Left lung (tissue), 4 donors: ENCODE measurements at regions not wholly inside any gene's neighbourhood (a gene's known extent, or its start where the extent isn't known, plus 50 kb on each side); places are given as distances from the start of the nearest gene placed in this dataset.

Experiments used
- ATAC-seq: fragments of 200-7000 bp; cut with Tn5 transposase; one replicate; pipeline ENCODE4 v1.9.1; 2020; ENCODE audit warnings: moderate library complexity
- DNase-seq, 4 donors: peaks; one replicate each; pipeline ENCODE4 v3.0.0-alpha.2; 2013 to 2020
- H3K27ac ChIP-seq, 2 donors: fragments of 200-600 bp; sonication (generic) in 1 of 2; one replicate each; pipeline versions ENCODE4 v1.5.0 to v1.8.0; 2020 to 2021
- H3K27me3 ChIP-seq, 2 donors: fragments of 200-600 bp; sonication (generic) in 1 of 2; one replicate each; pipeline versions ENCODE4 v1.5.0 to v1.8.0; 2020 to 2021
- H3K36me3 ChIP-seq, 2 donors: fragments of 200-600 bp; sonication (generic) in 1 of 2; one replicate each; pipeline versions ENCODE4 v1.5.0 to v1.8.0; 2020 to 2021
- H3K4me1 ChIP-seq, 2 donors: fragments of 200-600 bp; one replicate each; pipeline ENCODE4 v1.8.0; 2021
- H3K4me3 ChIP-seq, 2 donors: fragments of 200-600 bp; sonication (generic) in 1 of 2; one replicate each; pipeline versions ENCODE4 v1.5.0 to v1.8.0; 2020 to 2021; ENCODE audit warnings: mild to moderate bottlenecking in 1 of 2
- H3K9me3 ChIP-seq, 2 donors: fragments of 200-600 bp; sonication (generic) in 1 of 2; one replicate each; pipeline versions ENCODE4 v1.5.0 to v1.8.0; 2020 to 2021
- intact Hi-C, 2 donors: fragments of 100-400 bp; cut with DNase I; formaldehyde crosslinking; loops; one replicate each; pipeline versions ENCODE4 v1.11.2 to v1.14.2; 2022
- TF ChIP-seq, protein P1 (sequence below), 2 donors: fragments of 200-600 bp; sonication (generic) in 1 of 2; IDR thresholded peaks; one replicate each; pipeline versions ENCODE4 v1.5.0 to v1.8.0; 2021; ENCODE audit warnings: antibody characterized with exemption in 2 of 2
- donor health status: DM: no; HTN: yes; CAD: no.
- donor health status: DM: no; HTN: no; CAD: no.

DNA sequence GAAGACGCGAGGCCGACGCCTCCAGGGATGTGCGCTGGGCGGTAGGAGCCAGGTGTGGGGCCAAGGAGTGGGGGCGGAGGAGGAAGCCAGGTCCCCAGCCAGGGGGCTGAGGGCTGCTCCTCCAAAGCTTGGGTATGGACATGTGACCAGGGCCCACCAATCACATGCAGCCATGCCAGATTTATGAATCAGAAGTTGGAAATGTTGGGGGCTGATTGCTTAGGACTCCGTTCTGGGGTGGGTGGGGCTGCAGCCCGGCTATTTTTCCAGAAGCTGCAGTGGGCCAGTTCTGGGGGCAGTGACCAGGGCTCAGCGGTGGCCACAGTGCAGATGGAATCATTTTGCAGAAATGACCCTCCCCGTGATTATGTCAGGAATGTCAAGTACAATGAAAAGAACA is 96.0 kb downstream of the CEBPB start:
- Histone ChIP-seq H3K27ac (peak overlapping the region; percentile 79 to 89), H3K4me3 (no peak overlapping the region), H3K4me1 (peaks cover 13 to 64% of the 10 kb centered on the region in 2 donors), H3K9me3 (no peaks in the 10 kb centered on the region), H3K27me3 (no peaks in the 10 kb centered on the region), H3K36me3 (no peaks in the 10 kb centered on the region)
- DNase-seq (peak in 2 of 4 donors; percentile 40 to 62), ATAC-seq (peak; percentile 25)
- intact Hi-C loops, result no loop called here
- TF ChIP-seq, protein P1, sequence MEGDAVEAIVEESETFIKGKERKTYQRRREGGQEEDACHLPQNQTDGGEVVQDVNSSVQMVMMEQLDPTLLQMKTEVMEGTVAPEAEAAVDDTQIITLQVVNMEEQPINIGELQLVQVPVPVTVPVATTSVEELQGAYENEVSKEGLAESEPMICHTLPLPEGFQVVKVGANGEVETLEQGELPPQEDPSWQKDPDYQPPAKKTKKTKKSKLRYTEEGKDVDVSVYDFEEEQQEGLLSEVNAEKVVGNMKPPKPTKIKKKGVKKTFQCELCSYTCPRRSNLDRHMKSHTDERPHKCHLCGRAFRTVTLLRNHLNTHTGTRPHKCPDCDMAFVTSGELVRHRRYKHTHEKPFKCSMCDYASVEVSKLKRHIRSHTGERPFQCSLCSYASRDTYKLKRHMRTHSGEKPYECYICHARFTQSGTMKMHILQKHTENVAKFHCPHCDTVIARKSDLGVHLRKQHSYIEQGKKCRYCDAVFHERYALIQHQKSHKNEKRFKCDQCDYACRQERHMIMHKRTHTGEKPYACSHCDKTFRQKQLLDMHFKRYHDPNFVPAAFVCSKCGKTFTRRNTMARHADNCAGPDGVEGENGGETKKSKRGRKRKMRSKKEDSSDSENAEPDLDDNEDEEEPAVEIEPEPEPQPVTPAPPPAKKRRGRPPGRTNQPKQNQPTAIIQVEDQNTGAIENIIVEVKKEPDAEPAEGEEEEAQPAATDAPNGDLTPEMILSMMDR (IDR thresholded peaks at IDR 0.05), result no peak

DNA sequence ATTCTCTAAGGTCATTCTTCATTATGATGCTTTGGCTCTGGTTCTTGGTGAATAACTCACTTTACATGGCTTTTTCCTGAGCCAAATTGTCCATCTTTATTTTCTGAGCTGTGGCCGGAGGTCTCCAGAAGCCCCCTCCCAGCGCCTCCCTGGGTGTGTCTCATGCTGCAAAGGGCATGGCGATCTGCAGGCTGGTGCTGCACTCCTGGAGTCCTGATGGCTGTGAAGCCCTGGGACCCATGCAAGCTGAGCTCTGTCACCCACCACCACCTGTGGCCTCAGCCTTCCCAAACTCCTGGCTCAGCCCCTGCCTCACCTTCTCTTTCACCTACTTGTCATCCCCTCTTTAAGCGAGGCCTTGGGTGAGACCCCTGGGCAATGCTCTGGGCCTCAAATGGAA is 96.9 kb downstream of the CEBPB start:
- intact Hi-C loops, result no loop called here
- Histone ChIP-seq H3K36me3 (no peaks in the 10 kb centered on the region), H3K4me1 (peaks cover 21 to 64% of the 10 kb centered on the region in 2 donors), H3K27me3 (no peaks in the 10 kb centered on the region), H3K27ac (no peak overlapping the region), H3K9me3 (no peaks in the 10 kb centered on the region), H3K4me3 (no peak overlapping the region)
- peak in 1 of 4 donors; percentile 52 for DNase-seq
- ATAC-seq, result no peak
- TF ChIP-seq, protein P1 (IDR thresholded peaks at IDR 0.05), result no peak

DNA sequence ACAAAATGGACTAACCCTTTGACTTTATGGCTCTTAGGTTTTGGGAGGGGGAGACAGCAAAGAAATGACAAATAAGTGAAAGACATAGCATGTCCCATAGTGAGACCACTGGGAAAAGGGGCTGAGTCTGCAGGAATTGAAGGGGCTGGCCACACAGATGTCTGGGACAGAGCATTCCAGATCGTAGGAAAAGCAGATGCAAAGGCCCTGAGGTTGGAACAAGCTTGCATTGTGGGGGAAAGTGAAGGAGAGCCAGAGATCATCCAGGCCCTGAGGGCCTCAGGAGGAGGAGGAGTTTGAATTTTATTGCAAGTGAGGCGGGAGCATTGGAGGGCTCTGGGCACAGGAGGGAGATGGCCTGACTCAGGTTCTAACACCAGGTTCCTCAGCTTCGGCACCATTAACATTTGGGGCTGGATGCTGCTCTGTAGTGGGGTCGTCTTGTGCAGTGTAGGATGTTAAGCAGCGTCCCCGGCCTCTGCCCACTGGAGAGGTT is 97.5 kb downstream of the CEBPB start:
- Histone ChIP-seq H3K9me3 (no peaks in the 10 kb centered on the region), H3K27ac (no peak overlapping the region), H3K4me3 (no peak overlapping the region), H3K4me1 (peaks cover 24 to 64% of the 10 kb centered on the region in 2 donors), H3K27me3 (no peaks in the 10 kb centered on the region), H3K36me3 (no peaks in the 10 kb centered on the region)
- ATAC-seq (no peak), DNase-seq (no peak)
- TF ChIP-seq, protein P1 (IDR thresholded peaks at IDR 0.05), result no peak
- intact Hi-C loops, result no loop called here

- ATAC-seq (no peak), DNase-seq (no peak)
- no peaks in the 10 kb centered on the region for H3K9me3 ChIP-seq
- peaks cover 20 to 64% of the 10 kb centered on the region in 2 donors for H3K4me1 ChIP-seq
- no peak overlapping the region for H3K4me3 ChIP-seq
- H3K27ac ChIP-seq, result no peak overlapping the region
- intact Hi-C loops, result no loop called here
- H3K36me3 ChIP-seq, result no peaks in the 10 kb centered on the region
- TF ChIP-seq, protein P1 (IDR thresholded peaks at IDR 0.05), result no peak
- H3K27me3 ChIP-seq, result no peaks in the 10 kb centered on the region
These were observed 99.0 kb downstream of the CEBPB start for GRCh38 chr20:50289581-50289980.

GRCh38 chr20:50290112-50290511 is 99.5 kb downstream of the CEBPB start:
- Histone ChIP-seq H3K4me1 (peaks cover 20 to 64% of the 10 kb centered on the region in 2 donors), H3K36me3 (no peaks in the 10 kb centered on the region), H3K9me3 (no peaks in the 10 kb centered on the region), H3K27me3 (no peaks in the 10 kb centered on the region), H3K4me3 (no peak overlapping the region), H3K27ac (no peak overlapping the region)
- no peak for DNase-seq
- TF ChIP-seq, protein P1 (IDR thresholded peaks at IDR 0.05), result no peak
- no peak for ATAC-seq
- intact Hi-C loops, result no loop called here
